CD8-positive, alpha-beta memory T cell (primary cell): ENCODE measurements at regions not wholly inside any gene's neighbourhood (a gene's known extent, or its start where the extent isn't known, plus 50 kb on each side); places are given as distances from the start of the nearest gene placed in this dataset.

Experiments
- CTCF ChIA-PET: fragments of 350-600 bp; sonication (Branson Sonifier 250); formaldehyde crosslinking; loops from one replicate; lab custom pipeline; 2021; ENCODE audit warnings: antibody characterized with exemption; lab: Charles Lee
- POLR2A ChIA-PET: fragments of 350-600 bp; sonication (Branson Sonifier 250); formaldehyde crosslinking; loops from one replicate; lab custom pipeline; 2021; ENCODE audit warnings: antibody characterized with exemption; lab: Charles Lee
- DNase-seq, 5 donors: peaks; one replicate each; pipeline versions ENCODE4 v3.0.0 to v3.0.0-alpha.2; 2020 to 2022; ENCODE audit warnings: mixed read lengths in 1 of 5
- H3K27ac ChIP-seq: one replicate; pipeline ENCODE4 v1.7.0; 2013; ENCODE audit warnings: low read depth, mild to moderate bottlenecking, low read length, moderate library complexity
- H3K27me3 ChIP-seq: 2 replicates; pipeline ENCODE4 v1.7.0; 2013; ENCODE audit warnings: low read length, mild to moderate bottlenecking; ENCODE audit not compliant: insufficient read depth, poor library complexity, severe bottlenecking
- H3K36me3 ChIP-seq: 2 replicates; pipeline ENCODE4 v1.7.0; 2013; ENCODE audit warnings: mild to moderate bottlenecking, low read length, moderate library complexity; ENCODE audit not compliant: insufficient read depth
- H3K4me1 ChIP-seq: 2 replicates; pipeline ENCODE4 v1.7.0; 2013; ENCODE audit warnings: mild to moderate bottlenecking, low read length, moderate library complexity; ENCODE audit not compliant: insufficient read depth
- H3K4me3 ChIP-seq: 2 replicates; pipeline ENCODE4 v1.7.0; 2013; ENCODE audit warnings: mild to moderate bottlenecking, low read length
- H3K9me3 ChIP-seq: 2 replicates; pipeline ENCODE4 v1.7.0; 2013; ENCODE audit warnings: mild to moderate bottlenecking, low read length
- H3K27ac Mint-ChIP-seq, 8 donors: one replicate each; pipeline ENCODE4 v1.8.0; 2020 to 2021; ENCODE audit warnings: mixed read lengths in 8 of 8, mild to moderate bottlenecking in 6 of 8, inconsistent platforms in 3 of 8, moderate library complexity in 3 of 8
- H3K27me3 Mint-ChIP-seq, 2 donors: one replicate each; pipeline ENCODE4 v1.8.0; 2020 to 2021; ENCODE audit warnings: mixed read lengths in 2 of 2, mild to moderate bottlenecking in 1 of 2, moderate library complexity in 1 of 2
- H3K36me3 Mint-ChIP-seq, 3 donors: one replicate each; pipeline ENCODE4 v1.8.0; 2020 to 2021; ENCODE audit warnings: mixed read lengths in 3 of 3, inconsistent platforms in 1 of 3, mild to moderate bottlenecking in 1 of 3
- H3K4me1 Mint-ChIP-seq, 3 donors: one replicate each; pipeline ENCODE4 v1.8.0; 2020 to 2021; ENCODE audit warnings: mixed read lengths in 3 of 3, inconsistent platforms in 1 of 3, mild to moderate bottlenecking in 1 of 3
- H3K4me3 Mint-ChIP-seq, 7 donors: one replicate each; pipeline ENCODE4 v1.8.0; 2020 to 2021; ENCODE audit warnings: mixed read lengths in 7 of 7, mild to moderate bottlenecking in 6 of 7, moderate library complexity in 4 of 7, inconsistent platforms in 2 of 7
- H3K9me3 Mint-ChIP-seq, 5 donors: one replicate each; pipeline ENCODE4 v1.8.0; 2020 to 2022; ENCODE audit warnings: mixed read lengths in 5 of 5, mild to moderate bottlenecking in 3 of 5, moderate library complexity in 2 of 5, inconsistent platforms in 1 of 5

- no peak for DNase-seq
- Histone ChIP-seq H3K9me3 (no peaks in the 10 kb centered on the region), H3K27ac (no peak overlapping the region), H3K4me1 (no peaks in the 10 kb centered on the region), H3K4me3 (no peak overlapping the region), H3K36me3 (no peaks in the 10 kb centered on the region), H3K27me3 (no peaks in the 10 kb centered on the region)
- CTCF ChIA-PET, result no interaction called here
- H3K4me3 Mint-ChIP-seq, result no peak overlapping the region
- H3K9me3 Mint-ChIP-seq, result no peaks in the 10 kb centered on the region
- peaks cover 3 to 22% (median 17%) of the 10 kb centered on the region in 3 donors for H3K4me1 Mint-ChIP-seq
- peaks cover 0 to 2% of the 10 kb centered on the region in 2 donors for H3K27me3 Mint-ChIP-seq
- H3K27ac Mint-ChIP-seq, result no peak overlapping the region
- peaks cover 0 to 1% (median 0%) of the 10 kb centered on the region in 3 donors for H3K36me3 Mint-ChIP-seq
- POLR2A ChIA-PET, result no interaction called here
Observed at GRCh38 chr6:139625081-139625939, 250.9 kb upstream of the CITED2 start.

DNA sequence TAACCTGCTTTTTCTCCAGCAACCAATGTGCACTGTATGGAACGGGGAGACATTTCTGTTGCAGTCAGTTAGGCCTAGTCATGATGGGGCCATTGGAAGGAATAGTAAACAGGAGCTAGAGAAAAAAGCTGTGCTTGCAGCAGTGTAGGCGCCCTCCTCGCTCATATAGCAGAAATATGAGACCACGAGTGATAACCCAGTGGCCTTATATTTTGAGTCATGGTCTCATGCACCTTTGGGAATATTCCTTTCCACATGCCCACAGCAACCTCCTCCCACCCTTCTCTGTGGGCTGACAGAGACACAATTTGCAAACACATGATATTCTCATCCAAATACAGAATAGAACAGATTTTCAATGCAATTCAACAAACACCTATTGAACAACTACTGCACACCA, 248.9 kb upstream of the CITED2 start:
- ChIA-PET POLR2A (no interaction called here), CTCF (no interaction called here)
- H3K27ac ChIP-seq, result no peak overlapping the region
- no peaks in the 10 kb centered on the region for H3K9me3 ChIP-seq
- Mint-ChIP-seq H3K9me3 (no peaks in the 10 kb centered on the region), H3K4me1 (peaks cover 3 to 22% (median 17%) of the 10 kb centered on the region in 3 donors), H3K4me3 (no peak overlapping the region), H3K36me3 (peaks cover 0 to 1% (median 0%) of the 10 kb centered on the region in 3 donors), H3K27me3 (peaks cover 0 to 2% of the 10 kb centered on the region in 2 donors), H3K27ac (no peak overlapping the region)
- no peak for DNase-seq
- no peak overlapping the region for H3K4me3 ChIP-seq
- H3K4me1 ChIP-seq, result no peaks in the 10 kb centered on the region
- H3K36me3 ChIP-seq, result no peaks in the 10 kb centered on the region
- H3K27me3 ChIP-seq, result no peaks in the 10 kb centered on the region

GRCh38 chr6:139613496-139613895, 239.0 kb upstream of the CITED2 start:
- no peaks in the 10 kb centered on the region for H3K9me3 ChIP-seq
- no peak overlapping the region for H3K4me3 Mint-ChIP-seq
- no peaks in the 10 kb centered on the region for H3K4me1 ChIP-seq
- H3K36me3 Mint-ChIP-seq, result no peaks in the 10 kb centered on the region
- ChIA-PET CTCF (no interaction called here), POLR2A (no interaction called here)
- no peaks in the 10 kb centered on the region for H3K4me1 Mint-ChIP-seq
- H3K36me3 ChIP-seq, result no peaks in the 10 kb centered on the region
- H3K27ac Mint-ChIP-seq, result no peak overlapping the region
- H3K27me3 ChIP-seq, result no peaks in the 10 kb centered on the region
- no peak overlapping the region for H3K4me3 ChIP-seq
- H3K9me3 Mint-ChIP-seq, result no peaks in the 10 kb centered on the region
- H3K27ac ChIP-seq, result no peak overlapping the region
- H3K27me3 Mint-ChIP-seq, result peaks cover 0 to 3% of the 10 kb centered on the region in 2 donors
- no peak for DNase-seq

GRCh38 chr6:139612135-139612465, 237.7 kb upstream of the CITED2 start:
- POLR2A ChIA-PET, result no interaction called here
- H3K36me3 Mint-ChIP-seq, result no peaks in the 10 kb centered on the region
- CTCF ChIA-PET, result no interaction called here

DNA sequence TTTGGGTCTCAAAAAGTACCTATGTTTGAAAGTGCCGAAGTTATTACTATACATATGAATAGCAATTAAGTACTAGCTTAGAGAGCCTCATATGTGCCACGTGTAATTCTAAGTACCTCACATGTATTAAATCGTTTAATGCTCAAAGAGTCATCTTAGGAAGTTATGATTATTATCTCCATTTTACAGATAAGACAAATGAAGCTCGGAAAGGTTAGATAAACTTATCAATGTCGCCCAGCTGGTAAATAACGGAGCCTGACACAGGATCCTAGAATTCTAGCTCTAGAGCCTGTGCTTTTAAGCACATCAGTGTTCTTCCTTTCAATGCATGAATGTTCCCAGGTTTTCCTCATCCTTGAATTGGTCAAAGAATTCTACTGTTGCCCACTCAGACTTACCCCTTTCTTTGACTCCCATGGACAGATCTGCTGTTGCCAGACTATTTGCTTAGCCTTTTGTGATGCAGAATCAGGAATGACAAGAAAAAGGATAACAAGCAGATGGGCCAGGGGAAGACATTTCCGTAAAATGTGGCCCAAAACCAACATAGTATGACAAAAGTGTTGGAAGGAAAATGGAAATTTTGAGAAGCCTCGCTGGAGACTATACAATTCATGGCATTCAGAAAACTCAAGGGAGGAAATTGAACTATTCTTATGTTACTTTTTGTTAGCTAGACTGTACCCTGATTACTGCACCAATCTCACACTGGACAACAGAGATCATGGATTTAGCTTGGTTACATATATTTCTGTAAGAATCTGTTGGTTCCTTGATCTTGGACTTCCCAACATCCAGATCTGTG, 237.1 kb upstream of the CITED2 start:
- Histone ChIP-seq H3K9me3 (no peaks in the 10 kb centered on the region), H3K27me3 (no peaks in the 10 kb centered on the region), H3K4me1 (no peaks in the 10 kb centered on the region), H3K27ac (no peak overlapping the region), H3K4me3 (no peak overlapping the region), H3K36me3 (no peaks in the 10 kb centered on the region)
- Mint-ChIP-seq H3K4me1 (no peaks in the 10 kb centered on the region), H3K36me3 (no peaks in the 10 kb centered on the region), H3K4me3 (no peak overlapping the region), H3K27me3 (peaks cover 0 to 1% of the 10 kb centered on the region in 2 donors), H3K27ac (no peak overlapping the region), H3K9me3 (no peaks in the 10 kb centered on the region)
- no peak for DNase-seq
- POLR2A ChIA-PET, result no interaction called here
- CTCF ChIA-PET, result no interaction called here

More at GRCh38 chr6:139612135-139612465, 237.7 kb upstream of the CITED2 start:
- H3K4me1 ChIP-seq, result no peaks in the 10 kb centered on the region
- Mint-ChIP-seq H3K27me3 (peaks cover 0 to 1% of the 10 kb centered on the region in 2 donors), H3K4me1 (no peaks in the 10 kb centered on the region), H3K4me3 (no peak overlapping the region), H3K27ac (peak overlapping the region in 1 of 8 donors; percentile 3), H3K9me3 (no peaks in the 10 kb centered on the region)
- H3K27ac ChIP-seq, result no peak overlapping the region
- H3K9me3 ChIP-seq, result no peaks in the 10 kb centered on the region
- H3K27me3 ChIP-seq, result no peaks in the 10 kb centered on the region
- H3K36me3 ChIP-seq, result no peaks in the 10 kb centered on the region
- no peak for DNase-seq
- H3K4me3 ChIP-seq, result no peak overlapping the region

- H3K9me3 ChIP-seq, result no peaks in the 10 kb centered on the region
- Mint-ChIP-seq H3K27me3 (peaks cover 0 to 3% of the 10 kb centered on the region in 2 donors), H3K4me1 (no peaks in the 10 kb centered on the region), H3K27ac (no peak overlapping the region), H3K4me3 (no peak overlapping the region), H3K36me3 (no peaks in the 10 kb centered on the region), H3K9me3 (no peaks in the 10 kb centered on the region)
- no peaks in the 10 kb centered on the region for H3K36me3 ChIP-seq
- H3K4me3 ChIP-seq, result no peak overlapping the region
- DNase-seq, result no peak
- H3K27me3 ChIP-seq, result no peaks in the 10 kb centered on the region
- no peaks in the 10 kb centered on the region for H3K4me1 ChIP-seq
- ChIA-PET POLR2A (no interaction called here), CTCF (no interaction called here)
- no peak overlapping the region for H3K27ac ChIP-seq
Observed at GRCh38 chr6:139608466-139609261, 234.2 kb upstream of the CITED2 start.

DNA sequence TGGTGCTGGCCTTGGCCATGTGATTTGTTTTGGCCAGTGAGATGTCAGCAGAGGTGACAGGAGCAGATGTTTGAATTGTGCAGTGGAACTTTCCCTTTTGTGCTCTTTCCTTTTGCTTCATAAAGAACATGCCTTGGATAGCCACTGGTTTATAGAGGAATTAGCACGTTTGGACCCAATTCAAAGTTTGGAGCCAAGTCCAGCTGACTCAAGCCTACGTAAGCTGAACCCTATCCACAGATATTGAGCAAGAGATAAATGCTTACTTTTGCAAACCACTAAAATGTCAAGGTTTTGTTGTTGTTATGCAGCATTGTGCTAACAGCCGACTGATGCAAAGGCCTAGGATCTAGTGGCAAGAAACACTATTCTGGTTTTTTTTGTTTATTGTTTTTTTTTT, 230.9 kb upstream of the CITED2 start:
- H3K9me3 Mint-ChIP-seq, result no peaks in the 10 kb centered on the region
- no peak overlapping the region for H3K4me3 Mint-ChIP-seq
- H3K4me1 Mint-ChIP-seq, result no peaks in the 10 kb centered on the region
- peaks cover 0 to 6% of the 10 kb centered on the region in 2 donors for H3K27me3 Mint-ChIP-seq
- no peaks in the 10 kb centered on the region for H3K27me3 ChIP-seq
- H3K4me3 ChIP-seq, result no peak overlapping the region
- H3K36me3 ChIP-seq, result no peaks in the 10 kb centered on the region
- no peak overlapping the region for H3K27ac ChIP-seq
- H3K9me3 ChIP-seq, result no peaks in the 10 kb centered on the region
- no peaks in the 10 kb centered on the region for H3K4me1 ChIP-seq
- CTCF ChIA-PET, result no interaction called here
- no peaks in the 10 kb centered on the region for H3K36me3 Mint-ChIP-seq
- DNase-seq, result no peak
- H3K27ac Mint-ChIP-seq, result no peak overlapping the region
- POLR2A ChIA-PET, result no interaction called here
